Smooth muscle cell (in vitro differentiated cells): ENCODE measurements at regions not wholly inside any gene's neighbourhood (a gene's known extent, or its start where the extent isn't known, plus 50 kb on each side); places are given as distances from the start of the nearest gene placed in this dataset.
A peak's percentile ranks its signal among the peaks of the same experiment; 100 is the strongest.

Source experiments
- DNase-seq: peaks from one replicate; lab custom pipeline; 2025; ENCODE audit not compliant: unreplicated experiment; lab: John Stamatoyannopoulos, UW
- H2AFZ ChIP-seq: fragments of 200-600 bp; sonication (generic); 2 replicates; pipeline ENCODE4 v1.6.0; 2016; ENCODE audit warnings: antibody characterized with exemption, low read depth, mild to moderate bottlenecking
- H3F3A ChIP-seq: fragments of 200-600 bp; sonication (generic); 2 replicates; pipeline ENCODE4 v1.6.0; 2017; ENCODE audit warnings: antibody characterized with exemption, low read depth
- H3K27ac ChIP-seq: fragments of 200-600 bp; sonication (generic); 2 replicates; pipeline ENCODE4 v1.5.1; 2016; ENCODE audit warnings: low read depth, mild to moderate bottlenecking
- H3K27me3 ChIP-seq: fragments of 200-600 bp; sonication (generic); 2 replicates; pipeline ENCODE4 v1.6.1; 2016; ENCODE audit warnings: low read depth, mild to moderate bottlenecking
- H3K36me3 ChIP-seq: fragments of 200-600 bp; sonication (generic); 2 replicates; pipeline ENCODE4 v1.5.1; 2016; ENCODE audit warnings: low read depth
- H3K4me1 ChIP-seq: fragments of 200-600 bp; sonication (generic); 2 replicates; pipeline ENCODE4 v1.5.1; 2016; ENCODE audit warnings: low read depth
- H3K4me2 ChIP-seq: fragments of 200-600 bp; sonication (generic); 2 replicates; pipeline ENCODE4 v1.6.0; 2016; ENCODE audit warnings: mild to moderate bottlenecking
- H3K4me3 ChIP-seq: fragments of 200-600 bp; sonication (generic); 2 replicates; pipeline ENCODE4 v1.5.1; 2016; ENCODE audit warnings: mild to moderate bottlenecking
- H3K79me2 ChIP-seq: fragments of 200-600 bp; sonication (generic); 2 replicates; pipeline ENCODE4 v1.6.0; 2016; ENCODE audit warnings: low read depth, mild to moderate bottlenecking
- H3K9ac ChIP-seq: fragments of 200-600 bp; sonication (generic); 2 replicates; pipeline ENCODE4 v1.6.0; 2016; ENCODE audit warnings: low read depth
- H3K9me3 ChIP-seq: fragments of 200-600 bp; sonication (generic); replicated peaks from 2 replicates; pipeline ENCODE4 v1.5.1; 2016; ENCODE audit warnings: low read depth
- H4K20me1 ChIP-seq: fragments of 200-600 bp; sonication (generic); 2 replicates; pipeline ENCODE4 v1.6.0; 2016; ENCODE audit warnings: low read depth
- WGBS: methylation state at CpG from one replicate; pipeline ENCODE4 v1.1.7; 2016; ENCODE audit warnings: low lambda C conversion rate; 5-methylcytosine and 5-hydroxymethylcytosine counted together
- TF ChIP-seq, protein P1 (sequence below): fragments of 200-600 bp; sonication (generic); IDR thresholded peaks from 2 replicates; pipeline ENCODE4 v1.5.1; 2017; ENCODE audit warnings: borderline replicate concordance, mild to moderate bottlenecking, antibody characterized with exemption; ENCODE audit not compliant: insufficient read depth, poor library complexity, severe bottlenecking

DNA sequence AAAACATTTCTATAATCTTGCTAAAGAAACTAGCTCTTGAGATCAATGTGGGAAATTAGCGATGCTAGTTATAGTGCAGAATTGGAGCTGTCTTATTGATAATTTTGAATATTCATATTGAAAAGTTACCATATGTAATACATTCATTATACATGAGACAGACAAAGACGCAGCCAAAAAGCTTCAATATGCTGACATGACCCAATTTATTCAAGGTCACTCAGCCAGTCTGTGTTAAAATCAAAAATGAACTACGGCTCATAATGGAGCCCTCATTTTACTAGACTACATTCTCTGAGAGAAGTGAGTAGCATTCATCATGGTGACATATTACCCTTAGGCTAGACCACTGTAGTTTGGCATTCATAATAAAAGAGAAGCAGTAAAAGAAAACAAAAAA, 107.3 kb upstream of the GABRG2 start:
- no peaks in the 10 kb centered on the region for H3K9me3 ChIP-seq
- no peaks in the 10 kb centered on the region for H3K36me3 ChIP-seq
- H3K27ac ChIP-seq: no peak overlapping the region
- TF ChIP-seq, protein P1, sequence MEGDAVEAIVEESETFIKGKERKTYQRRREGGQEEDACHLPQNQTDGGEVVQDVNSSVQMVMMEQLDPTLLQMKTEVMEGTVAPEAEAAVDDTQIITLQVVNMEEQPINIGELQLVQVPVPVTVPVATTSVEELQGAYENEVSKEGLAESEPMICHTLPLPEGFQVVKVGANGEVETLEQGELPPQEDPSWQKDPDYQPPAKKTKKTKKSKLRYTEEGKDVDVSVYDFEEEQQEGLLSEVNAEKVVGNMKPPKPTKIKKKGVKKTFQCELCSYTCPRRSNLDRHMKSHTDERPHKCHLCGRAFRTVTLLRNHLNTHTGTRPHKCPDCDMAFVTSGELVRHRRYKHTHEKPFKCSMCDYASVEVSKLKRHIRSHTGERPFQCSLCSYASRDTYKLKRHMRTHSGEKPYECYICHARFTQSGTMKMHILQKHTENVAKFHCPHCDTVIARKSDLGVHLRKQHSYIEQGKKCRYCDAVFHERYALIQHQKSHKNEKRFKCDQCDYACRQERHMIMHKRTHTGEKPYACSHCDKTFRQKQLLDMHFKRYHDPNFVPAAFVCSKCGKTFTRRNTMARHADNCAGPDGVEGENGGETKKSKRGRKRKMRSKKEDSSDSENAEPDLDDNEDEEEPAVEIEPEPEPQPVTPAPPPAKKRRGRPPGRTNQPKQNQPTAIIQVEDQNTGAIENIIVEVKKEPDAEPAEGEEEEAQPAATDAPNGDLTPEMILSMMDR: no peak
- H3K4me2 ChIP-seq: no peak overlapping the region
- no peaks in the 10 kb centered on the region for H3F3A ChIP-seq
- no peaks in the 10 kb centered on the region for H3K4me1 ChIP-seq
- no peaks in the 10 kb centered on the region for H3K79me2 ChIP-seq
- H3K4me3 ChIP-seq: no peak overlapping the region
- H2AFZ ChIP-seq: no peak overlapping the region
- H4K20me1 ChIP-seq: no peaks in the 10 kb centered on the region
- H3K9ac ChIP-seq: no peak overlapping the region
- DNase-seq: no peak
- H3K27me3 ChIP-seq: no peaks in the 10 kb centered on the region
- WGBS: 86% methylated on average over 3 of the region's 3 CpGs

GRCh38 chr5:161966564-161966963, 101.0 kb upstream of the GABRG2 start:
- Histone ChIP-seq H3K4me3 (no peak overlapping the region), H3K36me3 (no peaks in the 10 kb centered on the region), H4K20me1 (no peaks in the 10 kb centered on the region), H3K27me3 (no peaks in the 10 kb centered on the region), H2AFZ (peak overlapping the region; percentile 31), H3K79me2 (no peaks in the 10 kb centered on the region), H3K9me3 (no peaks in the 10 kb centered on the region), H3F3A (no peaks in the 10 kb centered on the region), H3K27ac (no peak overlapping the region), H3K4me1 (no peaks in the 10 kb centered on the region), H3K4me2 (no peak overlapping the region), H3K9ac (no peak overlapping the region)
- TF ChIP-seq, protein P1: peak; percentile 39
- DNase-seq: no peak
- whole genome bisulfite sequencing: 13% methylated on average over 3 of the region's 3 CpGs

GRCh38 chr5:161975350-161975749, 92.2 kb upstream of the GABRG2 start:
- 49% methylated on average over 2 of the region's 2 CpGs for WGBS
- H2AFZ ChIP-seq: no peak overlapping the region
- H3F3A ChIP-seq: no peaks in the 10 kb centered on the region
- no peaks in the 10 kb centered on the region for H3K9me3 ChIP-seq
- TF ChIP-seq, protein P1: no peak
- no peaks in the 10 kb centered on the region for H4K20me1 ChIP-seq
- H3K4me2 ChIP-seq: no peak overlapping the region
- H3K4me3 ChIP-seq: no peak overlapping the region
- no peaks in the 10 kb centered on the region for H3K4me1 ChIP-seq
- H3K36me3 ChIP-seq: no peaks in the 10 kb centered on the region
- no peak overlapping the region for H3K9ac ChIP-seq
- H3K79me2 ChIP-seq: no peaks in the 10 kb centered on the region
- H3K27me3 ChIP-seq: no peaks in the 10 kb centered on the region
- H3K27ac ChIP-seq: no peak overlapping the region
- no peak for DNase-seq

DNA sequence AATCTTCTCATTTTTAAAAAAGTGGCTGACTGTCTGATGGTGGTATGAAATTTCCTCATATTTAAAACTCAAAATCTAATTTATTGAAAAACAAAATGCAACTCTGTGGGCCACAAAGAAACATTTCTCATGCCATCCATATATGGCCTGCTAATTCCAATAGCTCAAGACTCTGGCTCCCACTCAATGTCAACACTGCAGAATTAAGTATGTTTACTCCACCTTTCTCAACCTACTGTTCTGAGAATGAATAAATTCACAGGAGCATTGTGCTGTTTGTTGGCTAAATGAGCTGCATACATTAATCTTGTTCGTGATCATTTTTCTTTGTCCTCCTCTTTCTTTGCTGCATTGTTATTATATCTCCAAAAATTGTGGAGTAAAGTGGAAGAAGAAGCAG, 79.5 kb upstream of the GABRG2 start:
- H4K20me1 ChIP-seq: no peaks in the 10 kb centered on the region

More for the DNA sequence above, 79.5 kb upstream of the GABRG2 start:
- Histone ChIP-seq H3F3A (no peaks in the 10 kb centered on the region), H3K36me3 (no peaks in the 10 kb centered on the region), H3K9me3 (no peaks in the 10 kb centered on the region), H3K4me3 (no peak overlapping the region), H3K4me1 (no peaks in the 10 kb centered on the region), H3K79me2 (no peaks in the 10 kb centered on the region), H3K4me2 (no peak overlapping the region), H3K9ac (no peak overlapping the region), H3K27ac (no peak overlapping the region), H3K27me3 (no peaks in the 10 kb centered on the region), H2AFZ (no peak overlapping the region)
- 84% methylated on average over 1 of the region's 1 CpG for WGBS
- TF ChIP-seq, protein P1: no peak
- DNase-seq: no peak
